DMS79 treated with DMSO at 0.1 percent for 48 hours (cell line): ENCODE measurements at regions not wholly inside any gene's neighbourhood (a gene's known extent, or its start where the extent isn't known, plus 50 kb on each side); places are given as distances from the start of the nearest gene placed in this dataset.
A peak's percentile ranks its signal among the peaks of the same experiment; 100 is the strongest.

Experiments
- DNase-seq: peaks from one replicate; lab custom pipeline; 2025; lab: John Stamatoyannopoulos, UW

DNA sequence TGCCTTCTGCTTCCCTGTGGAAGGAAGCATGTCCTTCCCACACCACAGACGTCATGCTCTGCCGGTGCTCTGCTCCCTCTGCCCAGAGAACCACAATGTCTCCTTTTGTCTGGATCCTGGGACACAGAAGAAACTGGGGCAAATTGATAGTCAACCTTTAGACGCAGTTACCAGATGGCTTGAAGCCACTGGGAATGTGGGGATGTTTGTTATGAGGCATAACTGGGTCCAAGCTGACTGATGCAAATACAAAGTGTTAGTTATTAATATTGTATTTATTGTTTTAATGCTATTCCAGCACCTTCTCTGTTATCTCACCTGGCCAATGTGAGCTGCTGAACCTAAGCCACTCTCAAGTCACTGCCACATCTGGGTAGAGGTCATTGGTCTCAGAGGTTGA, 322.2 kb downstream of the SHANK2 start:
- DNase-seq = no peak

DNA sequence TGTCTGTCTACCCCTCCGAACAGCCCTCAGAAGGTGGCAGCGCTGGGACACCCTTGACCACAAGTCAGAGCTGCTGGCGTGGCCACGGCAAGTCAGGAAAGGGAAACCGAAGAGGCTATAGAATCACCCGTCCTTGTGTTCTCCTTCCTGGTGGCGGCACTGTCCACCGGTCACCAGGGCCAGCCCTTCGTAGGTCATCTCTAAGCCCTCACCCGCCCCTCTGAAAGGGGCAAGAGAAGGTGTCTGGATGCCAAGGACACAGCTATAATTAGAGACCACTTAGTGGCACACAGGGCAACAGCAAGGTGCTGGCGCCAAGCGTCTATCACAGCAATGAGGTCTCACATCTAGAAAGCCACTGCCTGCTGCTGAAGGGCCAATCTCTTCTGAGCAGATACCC, 320.9 kb downstream of the SHANK2 start:
- no peak for DNase-seq

DNA sequence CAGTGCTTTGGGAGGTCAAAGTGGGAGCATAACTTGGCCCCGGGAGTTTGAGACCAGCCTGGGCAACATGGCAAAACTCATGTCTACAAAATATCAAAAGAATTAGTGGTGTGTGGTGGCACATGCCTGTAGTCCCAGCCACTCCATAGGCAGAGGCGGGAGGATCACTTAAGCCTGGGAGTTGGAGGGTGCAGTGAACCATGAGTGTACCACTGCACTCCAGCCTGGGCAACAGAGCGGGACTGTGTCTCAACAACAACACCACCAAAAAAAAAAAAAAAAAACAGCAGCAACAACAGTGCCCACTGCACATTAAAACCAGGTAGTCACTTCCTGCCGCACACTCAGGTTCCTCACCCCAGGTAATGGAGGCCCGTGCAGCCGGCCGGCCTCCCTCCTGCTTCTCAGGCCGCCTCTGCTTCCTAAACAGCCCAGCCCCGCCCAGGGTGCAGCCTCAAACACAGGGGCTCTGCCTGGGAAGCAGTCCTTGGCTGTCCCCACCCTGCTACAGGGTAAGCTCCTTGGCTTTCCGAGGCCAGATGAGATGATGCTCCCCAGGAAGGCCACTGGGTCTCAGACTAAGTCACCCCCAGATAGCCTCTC, 318.3 kb downstream of the SHANK2 start:
- peak; percentile 23 for DNase-seq

DNA sequence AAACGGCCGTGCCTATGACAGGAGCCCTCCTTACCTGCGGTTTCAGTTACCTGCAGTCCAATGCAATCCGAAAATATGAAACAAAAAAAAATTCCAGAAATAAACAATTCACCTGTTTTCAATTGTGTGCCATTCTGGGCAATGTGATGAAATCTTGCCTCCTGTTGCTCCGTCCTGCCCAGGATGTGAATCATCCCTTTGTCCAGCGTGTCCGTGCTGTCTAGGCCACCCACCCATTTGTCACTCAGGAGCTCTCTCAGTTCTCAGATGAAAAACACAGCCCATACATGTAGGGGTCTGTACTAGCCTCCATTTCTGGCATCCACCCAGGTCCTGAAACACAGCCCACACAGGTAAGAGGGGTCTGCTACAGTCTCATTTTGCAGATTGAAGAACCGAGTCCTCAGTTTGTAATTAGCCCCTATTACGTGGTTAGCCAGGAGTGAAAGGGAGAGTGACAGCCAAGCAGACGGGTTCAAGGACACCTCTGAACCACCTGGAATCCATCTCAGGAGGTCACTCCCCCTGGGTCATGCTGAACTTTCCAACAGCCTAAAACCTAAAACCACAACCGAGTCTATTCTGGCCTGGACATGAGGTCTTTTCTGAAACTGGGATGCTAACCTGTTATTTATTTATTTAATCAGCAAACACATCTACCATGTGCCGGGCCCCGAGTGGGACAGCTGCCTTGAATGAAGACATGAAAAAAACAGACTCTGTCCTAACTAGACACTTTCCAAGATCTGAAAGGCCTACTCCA, 317.2 kb downstream of the SHANK2 start:
- DNase-seq = no peak

DNA sequence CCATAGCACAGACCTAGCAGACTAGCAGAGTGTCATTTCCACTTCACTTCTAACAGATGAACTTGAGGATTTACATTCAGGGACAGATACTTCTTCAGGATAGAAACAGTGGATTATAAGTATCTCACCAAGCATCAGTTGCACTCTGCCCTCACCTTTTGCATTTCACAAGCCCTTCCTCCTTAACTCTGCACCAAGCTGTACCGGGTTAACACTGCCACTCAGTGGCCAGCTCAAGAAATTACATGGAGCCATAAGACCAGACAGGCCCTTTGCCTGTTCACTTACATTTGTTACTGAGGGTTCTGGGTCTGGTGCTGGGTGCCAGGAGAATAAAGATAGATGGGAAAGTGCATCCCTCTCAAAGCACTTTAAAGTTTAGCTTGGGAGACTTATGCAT, 309.8 kb downstream of the SHANK2 start:
- DNase-seq = no peak

DNA sequence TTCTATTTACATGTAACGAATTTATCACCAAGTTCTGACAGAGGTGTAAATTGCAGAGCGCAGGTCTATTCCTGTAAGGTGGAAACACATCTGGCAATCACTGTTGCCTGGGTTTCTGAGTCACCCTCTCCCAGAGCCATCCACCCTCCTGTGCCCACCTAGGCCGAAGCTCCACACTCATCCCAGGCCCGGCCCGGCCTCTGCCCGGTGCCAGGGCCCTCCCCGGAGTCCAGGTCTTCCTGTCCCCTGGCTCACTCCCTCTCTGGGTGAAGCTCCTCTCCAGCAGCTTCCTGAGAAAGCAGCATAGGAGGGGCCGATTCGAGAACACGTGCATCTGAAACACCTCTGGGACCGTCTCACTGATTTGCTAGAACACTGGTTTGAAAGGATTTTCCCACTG, 308.2 kb downstream of the SHANK2 start:
- no peak for DNase-seq

DNA sequence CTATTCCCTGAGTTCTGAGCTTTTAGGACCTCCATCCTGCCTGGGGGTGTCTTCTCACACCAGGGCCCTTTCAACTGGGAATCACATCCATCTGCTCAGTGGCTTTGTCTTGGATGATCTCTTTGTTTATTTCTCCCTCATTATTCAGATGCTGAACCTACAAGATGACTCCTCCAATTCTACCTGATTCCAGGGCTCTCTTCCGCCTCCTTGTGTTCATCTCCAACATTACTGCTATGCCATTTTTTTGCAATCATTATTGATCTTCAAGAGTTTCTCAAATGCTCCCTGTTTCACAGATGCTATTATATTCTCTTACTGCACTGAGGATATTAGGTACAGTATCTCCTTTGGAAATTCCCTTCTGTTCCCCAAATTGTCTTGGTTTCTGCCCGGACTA, 307.7 kb downstream of the SHANK2 start:
- DNase-seq = no peak

DNA sequence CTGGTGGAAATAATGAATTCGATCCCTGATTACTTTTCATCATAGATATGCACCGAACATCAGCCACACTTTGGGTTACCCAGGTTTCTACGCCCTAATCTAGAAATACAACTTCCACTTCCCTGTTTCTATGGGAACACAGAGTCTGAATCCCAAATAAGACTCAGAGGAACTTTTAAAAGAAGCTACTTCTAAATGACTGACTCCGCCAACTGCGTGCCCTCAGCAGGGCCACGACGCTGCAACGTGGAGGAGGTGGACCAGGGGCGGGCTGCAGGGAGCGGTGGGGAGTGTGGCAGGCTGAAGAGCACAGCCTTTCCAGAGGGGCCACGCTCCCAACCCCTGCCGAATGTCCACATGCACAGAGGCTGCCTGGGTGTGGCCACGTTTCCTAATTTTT, 304.0 kb downstream of the SHANK2 start:
- no peak for DNase-seq

DNA sequence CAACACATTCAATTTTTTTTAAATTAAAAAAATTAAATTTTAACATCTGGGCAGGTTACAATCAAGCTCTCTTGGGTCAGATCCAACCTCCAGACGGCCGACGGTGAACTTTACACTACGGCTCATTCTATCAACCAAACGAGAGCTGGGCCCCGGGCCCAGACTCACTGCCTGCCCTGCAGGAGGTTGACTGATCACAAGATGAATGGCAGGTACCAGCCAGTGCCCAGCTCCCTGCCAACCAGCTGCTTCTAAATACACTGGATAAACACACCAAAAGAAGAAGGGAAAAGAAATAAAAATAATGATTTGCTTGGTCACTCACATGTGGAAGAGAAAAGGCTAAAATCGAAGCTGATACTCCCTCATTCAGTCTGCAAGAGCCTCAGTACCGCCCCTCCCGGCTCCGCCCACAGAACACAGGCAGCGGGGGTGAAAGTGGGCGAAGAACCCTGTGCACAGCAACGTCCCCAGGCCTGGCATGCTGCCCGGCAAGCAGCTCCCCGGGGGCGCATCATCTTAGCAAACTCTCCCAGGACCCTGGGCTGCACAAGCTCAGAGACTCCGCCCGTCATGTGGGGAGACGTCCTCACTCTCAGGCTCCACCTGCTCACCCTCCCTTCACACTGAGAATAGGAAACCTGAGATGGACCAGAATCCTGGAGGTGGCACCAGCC, 303.4 kb downstream of the SHANK2 start:
- DNase-seq = peak; percentile 96

DNA sequence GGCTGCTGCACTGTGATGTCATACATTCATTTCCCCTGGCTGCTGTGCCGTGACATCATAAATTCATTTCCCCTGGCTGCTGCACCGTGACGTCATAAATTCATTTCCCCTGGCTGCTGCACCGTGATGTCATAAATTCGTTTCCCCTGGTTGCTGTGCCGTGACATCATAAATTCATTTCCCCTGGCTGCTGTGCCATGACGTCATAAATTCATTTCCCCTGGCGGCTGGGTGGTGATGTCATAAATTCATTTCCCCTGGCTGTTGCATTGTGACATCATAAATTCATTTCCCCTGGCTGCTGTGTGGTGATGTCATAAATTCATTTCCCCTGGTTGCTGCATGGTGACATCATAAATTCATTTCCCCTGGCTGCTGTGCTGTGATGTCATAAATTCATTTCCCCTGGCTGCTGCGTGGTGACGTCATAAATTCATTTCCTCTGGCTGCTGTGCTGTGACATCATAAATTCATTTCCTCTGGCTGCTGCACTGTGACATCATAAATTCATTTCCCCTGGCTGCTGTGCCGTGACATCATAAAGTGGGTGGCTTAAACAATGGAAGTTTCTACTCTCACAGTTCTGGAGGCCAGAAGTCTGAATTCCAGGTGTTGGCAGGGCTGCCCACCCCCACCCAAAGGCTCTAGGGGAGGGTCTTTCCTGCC, 301.1 kb downstream of the SHANK2 start:
- DNase-seq = no peak

DNA sequence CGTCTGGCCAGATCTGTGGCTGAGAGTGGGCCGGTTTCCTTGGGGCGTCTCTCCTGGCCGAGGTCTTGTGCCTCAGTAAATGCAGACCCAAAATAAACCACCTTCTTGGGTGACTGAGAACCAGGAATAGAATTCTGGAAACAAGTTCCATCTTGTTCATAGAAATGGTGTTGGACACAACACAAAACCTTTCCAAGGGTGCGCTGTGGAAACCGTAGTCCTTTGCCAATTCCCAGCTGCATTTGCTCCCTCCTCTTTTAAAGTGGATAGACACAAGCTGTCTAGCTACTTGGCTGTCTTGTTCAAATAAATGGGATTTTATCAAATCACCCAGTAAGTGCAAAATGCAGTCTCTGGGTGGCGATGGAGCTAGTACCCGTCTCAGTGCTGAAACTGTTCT, 300.2 kb downstream of the SHANK2 start:
- DNase-seq = no peak

DNA sequence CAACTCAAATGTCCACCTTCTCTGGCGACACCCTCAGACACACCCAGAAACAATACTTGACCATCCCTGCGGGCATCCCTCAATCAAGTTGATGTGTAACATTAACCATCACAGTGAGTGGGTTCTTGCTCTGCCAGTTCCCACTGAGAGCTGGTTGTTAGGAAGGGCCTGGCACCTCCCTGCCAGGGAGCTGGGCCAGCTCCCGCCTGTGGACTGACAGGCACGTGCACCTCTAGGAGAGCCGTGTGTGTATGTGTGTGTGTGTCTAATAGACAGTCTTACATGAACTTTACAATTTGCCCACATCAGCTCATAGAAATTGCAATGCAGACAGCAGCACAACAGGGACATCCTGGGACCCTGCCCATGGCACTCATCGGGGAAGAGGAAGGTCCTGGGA, 298.7 kb downstream of the SHANK2 start:
- no peak for DNase-seq

DNA sequence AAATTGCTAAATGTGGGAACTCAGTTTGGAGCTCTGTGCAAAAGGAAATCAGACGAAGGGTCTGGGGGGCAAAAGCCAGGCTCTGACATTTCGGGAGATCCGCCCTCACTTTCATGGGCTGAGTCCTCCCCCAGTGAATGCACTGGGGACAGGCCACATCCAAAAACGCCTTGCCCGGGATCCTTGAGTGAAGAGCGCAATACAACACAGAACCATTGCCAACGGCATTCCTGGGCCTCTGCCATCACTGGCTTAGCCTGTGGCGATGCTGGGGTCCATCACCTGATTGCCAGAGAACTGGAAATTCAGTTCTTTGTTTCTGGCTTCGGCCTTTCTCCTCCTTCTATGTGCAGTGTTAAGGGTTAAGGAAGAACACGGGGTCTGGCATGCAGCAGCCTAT, 297.9 kb downstream of the SHANK2 start:
- DNase-seq = no peak
